ENCODE measurements at regions not wholly inside any gene's neighbourhood (a gene's known extent, or its start where the extent isn't known, plus 50 kb on each side); places are given as distances from the start of the nearest gene placed in this dataset.
A peak's percentile ranks its signal among the peaks of the same experiment; 100 is the strongest.

- no peak for TF ChIP-seq CTCF (IDR thresholded peaks at IDR 0.05)
- Mint-ChIP-seq H3K27ac (ENCODE audit: unreplicated experiment) (no peak overlapping the region), H3K4me1 (ENCODE audit: unreplicated experiment) (peaks cover 4% of the 10 kb centered on the region), H3K27me3 (ENCODE audit: unreplicated experiment) (peaks cover 34% of the 10 kb centered on the region), H3K4me3 (ENCODE audit: unreplicated experiment) (no peak overlapping the region), H3K36me3 (ENCODE audit: unreplicated experiment) (no peaks in the 10 kb centered on the region), H3K9me3 (ENCODE audit: unreplicated experiment) (no peaks in the 10 kb centered on the region)
- no peak for DNase-seq (ENCODE audit: extremely low spot score, unreplicated experiment)
Observed at GRCh38 chr7:106430103-106430502, 145.3 kb upstream of the NAMPT start.

GRCh38 chr7:106426803-106427202, 142.0 kb upstream of the NAMPT start:
- H3K36me3 Mint-ChIP-seq (ENCODE audit: unreplicated experiment): no peaks in the 10 kb centered on the region
- peaks cover 11% of the 10 kb centered on the region for H3K4me1 Mint-ChIP-seq (ENCODE audit: unreplicated experiment)
- no peak for TF ChIP-seq CTCF (IDR thresholded peaks at IDR 0.05)
- H3K27ac Mint-ChIP-seq (ENCODE audit: unreplicated experiment): no peak overlapping the region
- no peak overlapping the region for H3K4me3 Mint-ChIP-seq (ENCODE audit: unreplicated experiment)
- peaks cover 13% of the 10 kb centered on the region for H3K27me3 Mint-ChIP-seq (ENCODE audit: unreplicated experiment)
- DNase-seq (ENCODE audit: extremely low spot score, unreplicated experiment): no peak
- H3K9me3 Mint-ChIP-seq (ENCODE audit: unreplicated experiment): no peaks in the 10 kb centered on the region

DNA sequence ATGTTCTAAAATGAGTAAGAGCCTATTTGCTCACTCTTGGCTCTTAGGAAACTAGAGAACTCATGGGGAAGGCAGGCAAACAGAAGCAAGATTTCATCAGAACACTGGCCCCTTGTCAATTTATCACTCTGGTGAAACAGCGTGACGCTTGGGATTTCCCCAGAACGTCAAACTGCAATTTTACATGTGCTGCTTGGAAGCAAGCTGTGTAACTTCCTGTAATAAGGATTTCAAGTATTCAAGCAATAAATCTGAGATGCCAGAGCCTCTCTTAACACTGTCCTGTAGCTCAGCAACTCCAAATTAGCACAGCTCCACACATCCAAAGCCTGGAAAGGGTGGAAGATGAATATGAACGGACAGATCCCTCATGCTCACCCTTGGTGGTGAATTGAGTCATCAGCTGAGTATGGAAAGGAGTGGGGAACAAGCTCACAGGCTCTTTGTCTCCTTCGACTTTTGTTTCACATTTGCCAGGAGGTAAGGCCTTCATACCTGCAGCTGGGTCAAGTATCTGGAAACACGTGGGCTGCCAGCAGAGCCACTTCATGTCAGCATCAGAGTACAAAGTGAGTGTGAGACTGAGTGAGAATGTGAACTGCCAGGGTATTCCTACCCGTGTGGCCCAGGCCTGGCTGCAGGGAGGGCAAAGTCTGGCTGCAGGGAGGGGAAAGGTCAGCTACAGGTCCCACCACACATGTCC, 140.4 kb upstream of the NAMPT start:
- Mint-ChIP-seq H3K4me3 (ENCODE audit: unreplicated experiment) (no peak overlapping the region), H3K36me3 (ENCODE audit: unreplicated experiment) (no peaks in the 10 kb centered on the region), H3K4me1 (ENCODE audit: unreplicated experiment) (peaks cover 18% of the 10 kb centered on the region), H3K9me3 (ENCODE audit: unreplicated experiment) (no peaks in the 10 kb centered on the region), H3K27me3 (ENCODE audit: unreplicated experiment) (peaks cover 13% of the 10 kb centered on the region), H3K27ac (ENCODE audit: unreplicated experiment) (peak overlapping the region; percentile 54)
- no peak for DNase-seq (ENCODE audit: extremely low spot score, unreplicated experiment)
- no peak for TF ChIP-seq CTCF (IDR thresholded peaks at IDR 0.05)

GRCh38 chr7:106424476-106425016, 139.8 kb upstream of the NAMPT start:
- no peak for DNase-seq (ENCODE audit: extremely low spot score, unreplicated experiment)
- Mint-ChIP-seq H3K9me3 (ENCODE audit: unreplicated experiment) (no peaks in the 10 kb centered on the region), H3K27ac (ENCODE audit: unreplicated experiment) (peak overlapping the region; percentile 54), H3K4me1 (ENCODE audit: unreplicated experiment) (peaks cover 18% of the 10 kb centered on the region), H3K27me3 (ENCODE audit: unreplicated experiment) (peaks cover 16% of the 10 kb centered on the region), H3K36me3 (ENCODE audit: unreplicated experiment) (no peaks in the 10 kb centered on the region), H3K4me3 (ENCODE audit: unreplicated experiment) (no peak overlapping the region)
- TF ChIP-seq CTCF (IDR thresholded peaks at IDR 0.05): no peak

DNA sequence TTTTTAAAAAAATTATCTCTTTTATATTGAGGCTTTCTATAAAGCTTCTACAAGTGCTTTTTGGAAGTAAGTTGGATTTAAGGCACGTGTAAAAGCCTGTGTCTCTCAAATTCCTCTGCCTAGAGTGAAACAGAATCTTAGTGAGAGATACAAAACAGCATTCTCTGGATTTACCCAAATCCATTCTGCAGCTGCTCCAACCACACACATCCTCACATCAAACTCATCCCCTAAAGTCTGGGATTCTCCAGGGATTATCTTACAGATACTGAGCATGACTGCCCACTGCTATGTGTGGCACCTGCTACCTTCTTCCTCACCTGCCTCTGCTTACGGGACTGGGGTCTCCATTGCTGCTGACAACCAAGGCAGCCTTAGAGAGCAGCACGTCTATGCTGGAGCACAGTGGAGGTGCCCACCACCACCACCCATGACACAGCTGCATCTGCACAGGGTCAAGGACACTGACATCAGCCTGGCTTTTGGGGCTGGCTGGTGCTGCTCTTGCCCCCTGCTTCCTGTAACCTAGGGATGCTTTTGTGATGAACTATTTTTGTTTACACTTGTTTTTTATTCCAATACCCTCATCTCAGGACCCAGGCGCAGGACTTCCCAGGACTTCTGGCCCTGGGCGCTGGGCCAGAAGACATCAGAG, 139.2 kb upstream of the NAMPT start:
- H3K4me3 Mint-ChIP-seq (ENCODE audit: unreplicated experiment): no peak overlapping the region
- no peak overlapping the region for H3K27ac Mint-ChIP-seq (ENCODE audit: unreplicated experiment)
- DNase-seq (ENCODE audit: extremely low spot score, unreplicated experiment): no peak
- peaks cover 16% of the 10 kb centered on the region for H3K27me3 Mint-ChIP-seq (ENCODE audit: unreplicated experiment)
- H3K4me1 Mint-ChIP-seq (ENCODE audit: unreplicated experiment): peaks cover 18% of the 10 kb centered on the region
- H3K36me3 Mint-ChIP-seq (ENCODE audit: unreplicated experiment): no peaks in the 10 kb centered on the region
- H3K9me3 Mint-ChIP-seq (ENCODE audit: unreplicated experiment): no peaks in the 10 kb centered on the region
- no peak for TF ChIP-seq CTCF (IDR thresholded peaks at IDR 0.05)
